Omental fat pad (tissue), 3 donors: ENCODE measurements at regions not wholly inside any gene's neighbourhood (a gene's known extent, or its start where the extent isn't known, plus 50 kb on each side); places are given as distances from the start of the nearest gene placed in this dataset.

Source experiments
- ATAC-seq: fragments of 150-250 bp; one replicate; pipeline ENCODE4 v1.9.1; 2016; ENCODE audit warnings: mild to moderate bottlenecking, moderate library complexity; ENCODE audit not compliant: low FRiP score
- DNase-seq: peaks from one replicate; pipeline ENCODE4 v3.0.0-alpha.2; 2019; ENCODE audit warnings: low spot score
- CTCF ChIP-seq, 3 donors: fragments of 450-650 bp; IDR thresholded peaks; one replicate each; pipeline ENCODE4 v1.5.1; 2016 to 2017; ENCODE audit warnings: antibody characterized with exemption in 3 of 3, mild to moderate bottlenecking in 3 of 3, moderate library complexity in 2 of 3

GRCh38 chr7:155220903-155221302 is 76.8 kb upstream of the INSIG1 start:
- DNase-seq: no peak
- no peak for ATAC-seq
- TF ChIP-seq CTCF (IDR thresholded peaks at IDR 0.05): no peak

- no peak for TF ChIP-seq CTCF (IDR thresholded peaks at IDR 0.05)
- no peak for DNase-seq
Measured at GRCh38 chr7:155221547-155221946, 76.1 kb upstream of the INSIG1 start.

GRCh38 chr7:155222061-155222460 is 75.6 kb upstream of the INSIG1 start:
- ATAC-seq: no peak
- no peak for DNase-seq
- TF ChIP-seq CTCF (IDR thresholded peaks at IDR 0.05): no peak

More at GRCh38 chr7:155221547-155221946, 76.1 kb upstream of the INSIG1 start:
- ATAC-seq: no peak

DNA sequence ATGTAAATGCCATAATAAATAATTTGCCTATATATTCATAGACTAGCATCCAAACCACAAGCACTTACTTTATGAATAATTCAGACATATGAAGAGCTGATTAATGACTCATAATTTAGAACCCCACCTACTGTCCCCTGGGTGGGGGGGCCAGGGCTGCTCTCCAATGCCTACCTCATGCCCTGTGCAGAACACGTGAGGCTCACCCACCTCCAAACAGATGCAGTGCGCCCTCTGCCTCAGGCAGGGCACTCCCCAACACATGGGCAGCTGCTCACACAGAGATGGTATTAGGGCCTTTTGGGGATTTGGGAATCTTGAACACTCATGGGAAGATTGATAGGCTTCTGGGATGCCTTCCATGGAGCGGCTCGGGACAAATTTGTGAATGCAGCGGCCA is 75.1 kb upstream of the INSIG1 start:
- TF ChIP-seq CTCF (IDR thresholded peaks at IDR 0.05): no peak
- ATAC-seq: no peak
- no peak for DNase-seq

DNA sequence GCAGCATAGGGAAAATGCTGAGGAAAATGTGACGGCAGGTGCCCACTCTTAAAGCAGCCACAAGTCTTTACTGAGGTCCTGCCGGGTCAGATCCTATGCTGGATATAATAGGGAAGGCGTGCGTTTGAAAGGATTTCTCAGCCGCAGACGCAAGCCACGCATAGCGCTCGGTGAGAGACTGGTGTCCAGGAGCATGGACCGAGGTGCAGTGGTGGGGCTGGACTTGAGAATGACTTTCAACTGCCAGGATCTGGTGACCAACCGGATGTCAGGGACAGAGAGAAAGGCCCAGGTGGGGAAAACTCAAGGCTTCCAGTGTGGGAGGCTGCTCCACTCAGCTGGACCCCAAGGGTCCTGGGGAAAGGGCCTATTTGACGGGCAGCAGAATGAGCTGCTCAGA is 74.7 kb upstream of the INSIG1 start:
- TF ChIP-seq CTCF (IDR thresholded peaks at IDR 0.05): no peak
- DNase-seq (no peak), ATAC-seq (no peak)

DNA sequence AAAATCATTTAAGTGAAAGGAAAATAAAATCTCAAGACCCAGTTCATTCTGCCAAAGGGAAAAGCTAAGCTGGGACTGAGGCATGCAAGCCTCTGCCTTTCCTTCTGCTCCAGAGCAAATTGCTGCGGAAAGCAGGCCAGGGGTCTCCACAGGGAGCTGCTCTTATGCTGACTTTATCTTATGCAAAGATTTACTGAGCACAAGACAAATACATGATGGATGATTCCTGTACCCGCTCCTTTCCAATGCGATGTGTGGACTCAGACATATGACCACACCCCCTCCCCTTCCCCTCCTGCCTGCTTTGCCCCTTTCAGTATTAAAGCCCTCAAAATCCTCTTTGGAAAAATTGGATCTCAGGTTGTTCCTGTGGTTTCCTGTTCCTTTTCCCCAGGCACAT is 74.2 kb upstream of the INSIG1 start:
- DNase-seq (no peak), ATAC-seq (no peak)
- TF ChIP-seq CTCF (IDR thresholded peaks at IDR 0.05): no peak

DNA sequence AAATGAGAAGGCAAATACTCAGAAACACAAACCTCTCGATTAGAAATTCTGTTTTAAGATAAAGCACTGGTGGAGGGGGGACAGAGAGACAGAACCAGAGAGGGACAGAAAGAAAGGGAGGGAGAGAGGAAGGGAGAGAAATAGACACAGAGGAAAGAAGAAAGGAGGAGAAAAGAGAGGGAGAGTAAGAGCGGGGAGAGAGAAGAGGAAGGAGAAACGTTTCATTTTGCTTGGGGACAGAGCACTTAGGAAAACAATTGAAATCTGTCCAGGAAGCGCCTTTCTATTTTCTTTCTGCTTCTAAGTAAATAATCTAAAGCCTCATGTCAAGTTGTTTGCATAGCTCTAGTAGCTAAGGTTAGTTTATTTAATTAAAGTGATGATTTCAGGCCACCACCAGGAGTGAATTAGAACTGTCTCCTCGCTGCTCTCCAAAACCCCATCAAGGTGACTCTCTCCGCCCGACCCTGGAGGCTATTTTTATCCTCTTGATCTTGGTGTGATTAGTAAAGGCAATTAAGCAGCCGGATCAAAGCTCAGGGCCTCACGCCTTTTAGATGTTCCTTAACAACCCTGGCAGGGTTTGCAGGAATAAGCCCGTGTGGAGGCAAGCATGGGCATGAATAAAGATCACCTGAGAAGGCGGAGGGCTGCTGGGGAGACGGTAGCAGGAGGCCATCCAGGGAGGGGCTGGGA is 73.4 kb upstream of the INSIG1 start:
- no peak for TF ChIP-seq CTCF (IDR thresholded peaks at IDR 0.05)
- DNase-seq (no peak), ATAC-seq (no peak)
